Testis (tissue), 2 donors: ENCODE measurements at regions not wholly inside any gene's neighbourhood (a gene's known extent, or its start where the extent isn't known, plus 50 kb on each side); places are given as distances from the start of the nearest gene placed in this dataset.

Source experiments
- POLR2A ChIP-seq: fragments of 450-650 bp; IDR thresholded peaks from one replicate; pipeline ENCODE4 v1.6.1; 2017; ENCODE audit warnings: antibody characterized with exemption, mild to moderate bottlenecking, moderate library complexity
- TF ChIP-seq, protein P1 (sequence below), 3 experiments: fragments of 450-650 bp in 2 of 3; fragments of 200-600 bp in 1 of 3; sonication (generic) in 1 of 3; IDR thresholded peaks; one replicate each; pipeline ENCODE4 v1.5.1; 2016 to 2019; ENCODE audit warnings: antibody characterized with exemption in 3 of 3, mild to moderate bottlenecking in 2 of 3, moderate library complexity in 1 of 3

DNA sequence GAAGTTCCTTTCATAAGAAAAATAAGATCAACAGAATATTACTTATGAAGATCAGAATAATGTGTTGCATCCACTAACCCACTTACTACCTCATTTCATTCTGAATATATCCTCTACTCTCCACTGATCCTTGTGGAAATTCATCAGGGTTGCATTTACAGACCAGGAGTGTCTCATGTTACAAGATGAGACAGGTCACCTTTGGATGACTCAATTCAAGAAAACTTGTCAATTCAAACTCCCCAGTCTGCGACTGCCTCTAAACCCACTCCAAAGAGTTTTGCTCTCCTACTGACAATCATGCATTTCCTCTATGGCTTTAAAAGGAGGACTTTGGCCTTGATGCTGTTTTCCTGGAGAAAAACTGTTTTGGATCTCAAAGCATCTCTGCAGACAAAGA is 68.4 kb downstream of the ID4 start:
- TF ChIP-seq, protein P1, sequence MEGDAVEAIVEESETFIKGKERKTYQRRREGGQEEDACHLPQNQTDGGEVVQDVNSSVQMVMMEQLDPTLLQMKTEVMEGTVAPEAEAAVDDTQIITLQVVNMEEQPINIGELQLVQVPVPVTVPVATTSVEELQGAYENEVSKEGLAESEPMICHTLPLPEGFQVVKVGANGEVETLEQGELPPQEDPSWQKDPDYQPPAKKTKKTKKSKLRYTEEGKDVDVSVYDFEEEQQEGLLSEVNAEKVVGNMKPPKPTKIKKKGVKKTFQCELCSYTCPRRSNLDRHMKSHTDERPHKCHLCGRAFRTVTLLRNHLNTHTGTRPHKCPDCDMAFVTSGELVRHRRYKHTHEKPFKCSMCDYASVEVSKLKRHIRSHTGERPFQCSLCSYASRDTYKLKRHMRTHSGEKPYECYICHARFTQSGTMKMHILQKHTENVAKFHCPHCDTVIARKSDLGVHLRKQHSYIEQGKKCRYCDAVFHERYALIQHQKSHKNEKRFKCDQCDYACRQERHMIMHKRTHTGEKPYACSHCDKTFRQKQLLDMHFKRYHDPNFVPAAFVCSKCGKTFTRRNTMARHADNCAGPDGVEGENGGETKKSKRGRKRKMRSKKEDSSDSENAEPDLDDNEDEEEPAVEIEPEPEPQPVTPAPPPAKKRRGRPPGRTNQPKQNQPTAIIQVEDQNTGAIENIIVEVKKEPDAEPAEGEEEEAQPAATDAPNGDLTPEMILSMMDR (IDR thresholded peaks at IDR 0.05), result no peak
- no peak for TF ChIP-seq POLR2A
